HEK293 (cell line): ENCODE measurements at regions not wholly inside any gene's neighbourhood (a gene's known extent, or its start where the extent isn't known, plus 50 kb on each side); places are given as distances from the start of the nearest gene placed in this dataset.
A peak's percentile ranks its signal among the peaks of the same experiment; 100 is the strongest.

Experiments used
- CTCF ChIA-PET: fragments of 350-600 bp; formaldehyde crosslinking; extraction: SDS; loops from one replicate; lab custom pipeline; 2021; ENCODE audit warnings: antibody characterized with exemption; lab: Yijun Ruan, JAX
- POLR2A ChIA-PET: fragments of 300-600 bp; formaldehyde crosslinking; extraction: SDS; loops from one replicate; lab custom pipeline; 2020; ENCODE audit warnings: antibody characterized with exemption, inconsistent platforms; lab: Yijun Ruan, JAX
- H3K27ac ChIP-seq: fragments of 200-500 bp; sonication (Bioruptor generic); 2 replicates; pipeline ENCODE4 v1.5.1; 2014; ENCODE audit warnings: low read depth, low read length, control low read depth, inconsistent platforms; ENCODE audit errors: extremely low read depth
- H3K36me3 ChIP-seq, 2 experiments: fragments of 200-500 bp in 1 of 2; sonication (Bioruptor generic) in 1 of 2; 1 replicate in 1 of 2; 2 replicates in 1 of 2; pipeline ENCODE4 v1.5.1; 2014 to 2017; ENCODE audit warnings: inconsistent platforms in 2 of 2, low read length in 2 of 2; ENCODE audit not compliant: control insufficient read depth in 2 of 2, insufficient read depth in 1 of 2
- H3K4me1 ChIP-seq: fragments of 200-500 bp; sonication (Bioruptor generic); 2 replicates; pipeline ENCODE4 v1.5.1; 2014; ENCODE audit warnings: mild to moderate bottlenecking, low read length, inconsistent platforms; ENCODE audit not compliant: control insufficient read depth, insufficient read depth
- H3K4me3 ChIP-seq: 2 replicates; pipeline ENCODE4 v1.5.1; 2011; ENCODE audit warnings: low read depth, mild to moderate bottlenecking, control low read depth, low read length, moderate library complexity
- H3K9me3 ChIP-seq: fragments of 200-500 bp; sonication (Bioruptor generic); 2 replicates; pipeline ENCODE4 v1.5.1; 2014; ENCODE audit warnings: low read depth, low read length, inconsistent platforms; ENCODE audit not compliant: control insufficient read depth, insufficient read depth
- KLF16 ChIP-seq: fragments of 450-650 bp; formaldehyde crosslinking; IDR thresholded peaks from 2 replicates; pipeline ENCODE4 v1.5.1; 2017; ENCODE audit warnings: missing biosample characterization, missing genetic modification characterization
- MZF1 ChIP-seq: fragments of 450-650 bp; formaldehyde crosslinking; IDR thresholded peaks from 2 replicates; pipeline ENCODE4 v1.5.1; 2017; ENCODE audit warnings: missing biosample characterization, missing genetic modification characterization, borderline replicate concordance
- RBAK ChIP-seq: fragments of 450-650 bp; formaldehyde crosslinking; IDR thresholded peaks from 2 replicates; pipeline ENCODE4 v1.5.1; 2016; ENCODE audit warnings: missing biosample characterization, missing genetic modification characterization
- REPIN1 ChIP-seq: fragments of 450-650 bp; formaldehyde crosslinking; IDR thresholded peaks from 2 replicates; pipeline ENCODE4 v1.5.1; 2017; ENCODE audit warnings: missing biosample characterization, missing genetic modification characterization, low read depth
- ZBTB11 ChIP-seq: fragments of 450-650 bp; formaldehyde crosslinking; conservative IDR thresholded peaks from 2 replicates; pipeline ENCODE4 v1.5.1; 2016; ENCODE audit warnings: low read depth, missing biosample characterization, missing genetic modification characterization
- ZNF140 ChIP-seq: fragments of 450-650 bp; formaldehyde crosslinking; IDR thresholded peaks from 2 replicates; pipeline ENCODE4 v1.5.1; 2016; ENCODE audit warnings: missing biosample characterization, missing genetic modification characterization
- ZNF155 ChIP-seq: fragments of 450-650 bp; formaldehyde crosslinking; IDR thresholded peaks from 2 replicates; pipeline ENCODE4 v1.5.1; 2016; ENCODE audit warnings: missing biosample characterization, missing genetic modification characterization
- ZNF174 ChIP-seq: fragments of 450-650 bp; formaldehyde crosslinking; IDR thresholded peaks from 2 replicates; pipeline ENCODE4 v1.5.0; 2017; ENCODE audit warnings: missing biosample characterization, mild to moderate bottlenecking, missing genetic modification characterization
- ZNF18 ChIP-seq: fragments of 450-650 bp; formaldehyde crosslinking; IDR thresholded peaks from 2 replicates; pipeline ENCODE4 v1.5.1; 2016; ENCODE audit warnings: missing biosample characterization, missing genetic modification characterization
- ZNF223 ChIP-seq: fragments of 450-650 bp; formaldehyde crosslinking; IDR thresholded peaks from 2 replicates; pipeline ENCODE4 v1.5.1; 2016; ENCODE audit warnings: missing biosample characterization, missing genetic modification characterization
- ZNF23 ChIP-seq: fragments of 450-650 bp; formaldehyde crosslinking; IDR thresholded peaks from 2 replicates; pipeline ENCODE4 v1.5.1; 2016; ENCODE audit warnings: missing biosample characterization, missing genetic modification characterization, borderline replicate concordance
- ZNF561 ChIP-seq: fragments of 450-650 bp; IDR thresholded peaks from 2 replicates; pipeline ENCODE4 v1.5.1; 2018; ENCODE audit warnings: missing biosample characterization, missing genetic modification characterization, borderline replicate concordance
- ZNF610 ChIP-seq: fragments of 450-650 bp; formaldehyde crosslinking; IDR thresholded peaks from 2 replicates; pipeline ENCODE4 v1.5.1; 2016; ENCODE audit warnings: missing biosample characterization, missing genetic modification characterization, borderline replicate concordance
- ZNF768 ChIP-seq: fragments of 450-650 bp; formaldehyde crosslinking; IDR thresholded peaks from 2 replicates; pipeline ENCODE4 v1.5.1; 2018; ENCODE audit warnings: missing biosample characterization, mild to moderate bottlenecking, missing genetic modification characterization
- TF ChIP-seq, protein P1 (sequence below): fragments of 450-650 bp; formaldehyde crosslinking; IDR thresholded peaks from 2 replicates; pipeline ENCODE4 v1.5.1; 2016; ENCODE audit warnings: missing biosample characterization, missing genetic modification characterization

- TF ChIP-seq ZBTB11 (tag by site-specific recombination) (no peak), MZF1 (tag by site-specific recombination) (peak; percentile 64; the same call in 1 of the 2 replicates), ZNF140 (no peak)
- TF ChIP-seq, all 188 proteins: peak for 1
- no peaks in the 10 kb centered on the region for H3K9me3 ChIP-seq
- ChIA-PET POLR2A (interaction anchor here (0.6 kb wide), 1 partner anchor 209 kb away, joined by 3 read pairs; no protein-coding TSS in a partner anchor), CTCF (interaction anchor here (0.6 to 0.7 kb wide), 3 partner anchors 49 to 1976 kb away, joined by 3 read pairs; no protein-coding TSS in a partner anchor)
- no peak overlapping the region for H3K4me3 ChIP-seq
- no peaks in the 10 kb centered on the region for H3K4me1 ChIP-seq
- H3K36me3 ChIP-seq = no peaks in the 10 kb centered on the region
- H3K27ac ChIP-seq = no peak overlapping the region
Observed at GRCh38 chrX:37943554-37944344, 62.6 kb upstream of the SYTL5 start.

- POLR2A ChIA-PET = no interaction called here
- CTCF ChIA-PET = no interaction called here
- Histone ChIP-seq H3K36me3 (no peaks in the 10 kb centered on the region), H3K27ac (no peak overlapping the region), H3K9me3 (no peaks in the 10 kb centered on the region), H3K4me1 (no peaks in the 10 kb centered on the region), H3K4me3 (no peak overlapping the region)
- no peak for TF ChIP-seq ZNF23 (tag by site-specific recombination)
- TF ChIP-seq ZNF561 (tag by site-specific recombination) = no peak
- TF ChIP-seq, protein P1, sequence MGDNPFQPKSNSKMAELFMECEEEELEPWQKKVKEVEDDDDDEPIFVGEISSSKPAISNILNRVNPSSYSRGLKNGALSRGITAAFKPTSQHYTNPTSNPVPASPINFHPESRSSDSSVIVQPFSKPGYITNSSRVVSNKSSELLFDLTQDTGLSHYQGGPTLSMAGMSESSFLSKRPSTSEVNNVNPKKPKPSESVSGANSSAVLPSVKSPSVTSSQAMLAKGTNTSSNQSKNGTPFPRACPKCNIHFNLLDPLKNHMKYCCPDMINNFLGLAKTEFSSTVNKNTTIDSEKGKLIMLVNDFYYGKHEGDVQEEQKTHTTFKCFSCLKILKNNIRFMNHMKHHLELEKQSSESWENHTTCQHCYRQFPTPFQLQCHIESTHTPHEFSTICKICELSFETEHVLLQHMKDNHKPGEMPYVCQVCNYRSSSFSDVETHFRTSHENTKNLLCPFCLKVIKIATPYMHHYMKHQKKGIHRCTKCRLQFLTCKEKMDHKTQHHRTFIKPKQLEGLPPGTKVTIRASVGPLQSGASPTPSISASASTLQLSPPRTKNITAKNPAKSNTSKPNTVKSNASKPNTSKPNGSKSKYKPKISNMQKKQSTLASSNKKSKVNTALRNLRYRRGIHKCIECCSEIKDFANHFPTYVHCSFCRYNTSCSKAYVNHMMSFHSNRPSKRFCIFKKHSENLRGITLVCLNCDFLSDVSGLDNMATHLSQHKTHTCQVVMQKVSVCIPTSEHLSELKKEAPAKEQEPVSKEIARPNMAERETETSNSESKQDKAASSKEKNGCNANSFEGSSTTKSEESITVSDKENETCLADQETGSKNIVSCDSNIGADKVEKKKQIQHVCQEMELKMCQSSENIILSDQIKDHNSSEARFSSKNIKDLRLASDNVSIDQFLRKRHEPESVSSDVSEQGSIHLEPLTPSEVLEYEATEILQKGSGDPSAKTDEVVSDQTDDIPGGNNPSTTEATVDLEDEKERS (tag by site-specific recombination) = no peak
- no peak for TF ChIP-seq ZNF223
- TF ChIP-seq ZNF768 (tag by site-specific recombination) = no peak
- TF ChIP-seq ZNF610 (tag by site-specific recombination) = no peak
- TF ChIP-seq ZNF174 (tag by site-specific recombination) = no peak
- TF ChIP-seq ZNF155 = no peak
- TF ChIP-seq KLF16 = no peak
- TF ChIP-seq ZNF18 (tag by site-specific recombination) = no peak
- TF ChIP-seq REPIN1 = no peak
- no peak for TF ChIP-seq RBAK (tag by site-specific recombination)
Observed at GRCh38 chrX:37946197-37946596, 60.2 kb upstream of the SYTL5 start.
